ENCODE measurements at regions not wholly inside any gene's neighbourhood (a gene's known extent, or its start where the extent isn't known, plus 50 kb on each side); places are given as distances from the start of the nearest gene placed in this dataset.

GRCh38 chr10:71159892-71160291 is 52.5 kb upstream of the UNC5B start:
- DNase-seq, result no peak

DNA sequence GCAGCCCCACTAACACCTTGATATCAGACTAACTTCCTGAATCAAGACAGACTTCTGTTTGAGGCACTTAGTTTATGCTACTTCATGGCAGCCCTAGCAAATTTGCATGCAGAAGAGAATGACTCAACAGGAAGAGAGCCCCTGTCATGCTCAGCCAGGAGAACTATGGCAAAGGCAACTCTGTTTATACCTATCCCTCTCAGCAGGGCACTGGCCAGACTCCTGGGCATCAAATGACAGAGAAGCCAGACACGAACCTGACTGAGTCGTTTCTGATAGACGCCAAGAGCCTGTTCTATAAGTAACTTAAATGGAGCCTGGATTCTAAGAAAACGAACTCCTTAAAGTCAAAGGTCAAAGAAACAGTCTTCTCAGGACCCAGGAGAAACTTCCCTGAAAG is 50.9 kb upstream of the UNC5B start:
- peak; percentile 15 for DNase-seq

Measured in hematopoietic multipotent progenitor cell treated with erythropoietin and hydrocortisone succinate and interleukin-3 and kit ligand, for 6 days (in vitro differentiated cells).